GM23338 (cell line): ENCODE measurements at regions not wholly inside any gene's neighbourhood (a gene's known extent, or its start where the extent isn't known, plus 50 kb on each side); places are given as distances from the start of the nearest gene placed in this dataset.

Source experiments
- CTCF ChIP-seq, 2 experiments: fragments of 200-600 bp in 1 of 2; sonication (generic) in 1 of 2; conservative IDR thresholded peaks; 2 replicates each; pipeline versions ENCODE4 v1.5.1 to v1.6.1; 2016 to 2017; ENCODE audit warnings: antibody characterized with exemption in 2 of 2, low read depth in 2 of 2, mild to moderate bottlenecking in 2 of 2, moderate library complexity in 1 of 2
- EZH2phosphoT487 ChIP-seq: fragments of 200-600 bp; sonication (generic); IDR thresholded peaks from one replicate; pipeline ENCODE4 v1.8.1; 2018; ENCODE audit warnings: antibody characterized with exemption; ENCODE audit not compliant: unreplicated experiment

GRCh38 chr14:62133776-62134550, 371.7 kb downstream of the SNAPC1 start:
- TF ChIP-seq CTCF (conservative IDR thresholded peaks at IDR 0.05; ENCODE audit: low read depth in 2 of 2) (no peak), EZH2phosphoT487 (no peak)
